ENCODE measurements at regions not wholly inside any gene's neighbourhood (a gene's known extent, or its start where the extent isn't known, plus 50 kb on each side); places are given as distances from the start of the nearest gene placed in this dataset.
A peak's percentile ranks its signal among the peaks of the same experiment; 100 is the strongest.

- DNase-seq (ENCODE audit: low spot score) (no peak), ATAC-seq (no peak), FAIRE-seq (no peak)
- H2AFZ ChIP-seq (ENCODE audit: low read length), result no peak overlapping the region
- no peak overlapping the region for H3K4me2 ChIP-seq (ENCODE audit: low read depth, low read length)
- H3K27ac ChIP-seq (ENCODE audit: extremely low read length, insufficient read depth, low read length), result no peak overlapping the region
- intact Hi-C loops (cut with micrococcal nuclease; ENCODE audit: unreplicated experiment) (no loop called here), in situ Hi-C loops (cut with HindIII; ENCODE audit: extremely low pct_ligation_motif_present, low pct_unique_long_range_greater_than_20kb) (no loop called here)
- H3K4me1 ChIP-seq (ENCODE audit: insufficient read depth, low read length), result no peaks in the 10 kb centered on the region
- H3K9me3 ChIP-seq (ENCODE audit: low read length), result no peaks in the 10 kb centered on the region
- H3K79me2 ChIP-seq (ENCODE audit: insufficient read depth, low read length), result no peaks in the 10 kb centered on the region
- WGBS (ENCODE audit: low lambda C conversion rate), result 2% methylated on average over 4 of the region's 4 CpGs
- no peaks in the 10 kb centered on the region; a peak in 1 of 5 replicates for H3K27me3 ChIP-seq (ENCODE audit: control insufficient read depth in 1 of 2, insufficient read depth in 2 of 2, low read length in 2 of 2)
- POLR2A ChIA-PET, result no interaction called here
- TF ChIP-seq CEBPB (IDR thresholded peaks at IDR 0.05; ENCODE audit: borderline replicate concordance, low read depth, low read length) (peak; percentile 61), ZUFSP (CRISPR knock-in tag; IDR thresholded peaks at IDR 0.05; ENCODE audit: borderline replicate concordance) (no peak)
- no peaks in the 10 kb centered on the region for H3K36me3 ChIP-seq (replicated peaks in 1 of 2; ENCODE audit: control insufficient read depth in 1 of 2, insufficient read depth in 2 of 2, low read length in 2 of 2)
- H4K20me1 ChIP-seq (ENCODE audit: insufficient read depth, low read length), result no peaks in the 10 kb centered on the region
- CTCF ChIA-PET (ENCODE audit: low intra/inter-chr PET ratio, low total read pairs), result no interaction called here
- no peak overlapping the region for H3K9ac ChIP-seq (ENCODE audit: insufficient read depth, low read depth, low read length)
- no peak overlapping the region for H3K4me3 ChIP-seq (replicated peaks in 1 of 3; ENCODE audit: insufficient read depth in 1 of 3, low read depth in 2 of 3, low read length in 3 of 3)
- no TSS peak for BruUV-seq (replicated peaks)
Measured at GRCh38 chr4:187687697-187688096, 307.9 kb upstream of the ZFP42 start.

- DNase-seq (ENCODE audit: low spot score), result no peak
- Histone ChIP-seq H3K4me2 (ENCODE audit: low read depth, low read length) (no peak overlapping the region), H3K36me3 (replicated peaks in 1 of 2; ENCODE audit: control insufficient read depth in 1 of 2, insufficient read depth in 2 of 2, low read length in 2 of 2) (no peaks in the 10 kb centered on the region), H3K79me2 (ENCODE audit: insufficient read depth, low read length) (no peaks in the 10 kb centered on the region), H3K9ac (ENCODE audit: insufficient read depth, low read depth, low read length) (no peak overlapping the region), H4K20me1 (ENCODE audit: insufficient read depth, low read length) (no peaks in the 10 kb centered on the region), H3K27ac (ENCODE audit: extremely low read length, insufficient read depth, low read length) (no peak overlapping the region), H3K4me3 (replicated peaks in 1 of 3; ENCODE audit: insufficient read depth in 1 of 3, low read depth in 2 of 3, low read length in 3 of 3) (no peak overlapping the region), H3K27me3 (ENCODE audit: control insufficient read depth in 1 of 2, insufficient read depth in 2 of 2, low read length in 2 of 2) (no peaks in the 10 kb centered on the region; a peak in 1 of 5 replicates), H2AFZ (ENCODE audit: low read length) (no peak overlapping the region), H3K9me3 (ENCODE audit: low read length) (peaks cover 5% of the 10 kb centered on the region; the same call in 1 of the 2 replicates), H3K4me1 (ENCODE audit: insufficient read depth, low read length) (no peaks in the 10 kb centered on the region)
- no peak for TF ChIP-seq ZNF335 (CRISPR knock-in tag; IDR thresholded peaks at IDR 0.05)
- TF ChIP-seq HOXA9 (CRISPR knock-in tag; IDR thresholded peaks at IDR 0.05; ENCODE audit: borderline replicate concordance), result no peak
- no peak for TF ChIP-seq EEA1 (CRISPR knock-in tag; IDR thresholded peaks at IDR 0.05; ENCODE audit: borderline replicate concordance)
- peak; percentile 63 for TF ChIP-seq MAFF (IDR thresholded peaks at IDR 0.05; ENCODE audit: low read depth, low read length)
- TF ChIP-seq AFF4 (CRISPR knock-in tag; IDR thresholded peaks at IDR 0.05), result no peak
- TF ChIP-seq ATF7 (IDR thresholded peaks at IDR 0.05), result no peak
- TF ChIP-seq ATF7 (CRISPR knock-in tag; IDR thresholded peaks at IDR 0.05), result no peak
- TF ChIP-seq ZSCAN12 (CRISPR knock-in tag; IDR thresholded peaks at IDR 0.05), result no peak
- TF ChIP-seq MAFK (conservative IDR thresholded peaks at IDR 0.05 in 1 of 2, IDR thresholded peaks at IDR 0.05 in 1 of 2; ENCODE audit: low read length in 2 of 2), result peak; percentile 40 to 65
- TF ChIP-seq SP140L (CRISPR knock-in tag; IDR thresholded peaks at IDR 0.05; ENCODE audit: borderline replicate concordance), result no peak
- POLR2A ChIA-PET, result no interaction called here
- in situ Hi-C loops (cut with HindIII; ENCODE audit: extremely low pct_ligation_motif_present, low pct_unique_long_range_greater_than_20kb), result no loop called here
- CTCF ChIA-PET (ENCODE audit: low intra/inter-chr PET ratio, low total read pairs), result no interaction called here
- 27% methylated on average over 6 of the region's 6 CpGs for WGBS (ENCODE audit: low lambda C conversion rate)
- BruUV-seq (replicated peaks), result no TSS peak
- FAIRE-seq, result no peak
- ATAC-seq, result no peak
- intact Hi-C loops (cut with micrococcal nuclease; ENCODE audit: unreplicated experiment), result no loop called here
Measured at GRCh38 chr4:187692626-187693025, 302.9 kb upstream of the ZFP42 start.
